GM19043 (cell line): ENCODE measurements at regions not wholly inside any gene's neighbourhood (a gene's known extent, or its start where the extent isn't known, plus 50 kb on each side); places are given as distances from the start of the nearest gene placed in this dataset.
"Not testable (repeated sequence)": the region's sequence is repeated elsewhere in the genome, so short reads cannot be mapped to it uniquely, and the experiment has no call there.

Experiments
- ATAC-seq: cut with Tn5 transposase; IDR thresholded peaks from one replicate; pipeline ENCODE4 v1.9.1; 2021; ENCODE audit warnings: low read depth; ENCODE audit not compliant: unreplicated experiment

GRCh38 chr5:63388188-63388587 lies 574.1 kb downstream of the HTR1A start:
- not testable (repeated sequence) for ATAC-seq

- no peak for ATAC-seq
Observed at GRCh38 chr5:63375851-63376250, 586.4 kb downstream of the HTR1A start.

- no peak for ATAC-seq
Observed at GRCh38 chr5:63374085-63374484, 588.2 kb downstream of the HTR1A start.

DNA sequence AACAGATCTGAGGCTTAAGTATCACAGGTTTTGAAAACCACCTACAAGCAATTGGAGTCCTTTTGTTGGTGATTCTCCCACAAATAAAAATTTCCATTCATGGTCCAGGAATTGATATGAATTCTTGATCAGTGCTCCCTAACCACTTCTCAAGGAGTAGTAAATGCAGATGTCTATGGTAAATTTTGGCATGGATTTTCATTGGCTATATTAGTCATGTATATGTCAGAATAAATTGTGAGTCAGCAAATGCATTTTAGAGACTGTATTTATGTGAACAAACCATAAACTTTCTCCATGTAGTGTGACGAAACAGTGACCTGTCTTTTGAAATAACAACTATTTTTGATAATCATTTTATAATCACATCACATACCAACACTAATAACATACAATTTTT lies 611.1 kb downstream of the HTR1A start:
- ATAC-seq, result no peak

DNA sequence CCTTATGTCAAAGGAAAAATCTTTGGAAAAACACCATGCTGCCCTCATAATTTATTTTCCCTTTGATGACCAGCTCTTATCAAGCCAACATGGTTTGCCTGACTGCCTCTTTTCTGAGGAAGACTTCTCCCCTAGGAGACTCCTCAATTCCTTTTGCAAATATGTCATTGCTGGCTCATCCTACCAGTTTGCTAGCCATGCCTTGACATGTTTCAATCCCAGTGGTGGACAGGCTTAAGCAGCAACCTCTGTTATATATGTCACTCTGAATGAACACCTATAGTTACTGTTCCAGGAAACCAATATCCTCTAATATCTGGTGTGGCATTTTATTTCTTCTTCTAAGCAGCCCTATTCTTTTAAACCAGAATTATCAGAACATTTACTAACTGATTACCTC lies 615.8 kb downstream of the HTR1A start:
- no peak for ATAC-seq

GRCh38 chr5:63341442-63341841 lies 620.8 kb downstream of the HTR1A start:
- ATAC-seq, result no peak

DNA sequence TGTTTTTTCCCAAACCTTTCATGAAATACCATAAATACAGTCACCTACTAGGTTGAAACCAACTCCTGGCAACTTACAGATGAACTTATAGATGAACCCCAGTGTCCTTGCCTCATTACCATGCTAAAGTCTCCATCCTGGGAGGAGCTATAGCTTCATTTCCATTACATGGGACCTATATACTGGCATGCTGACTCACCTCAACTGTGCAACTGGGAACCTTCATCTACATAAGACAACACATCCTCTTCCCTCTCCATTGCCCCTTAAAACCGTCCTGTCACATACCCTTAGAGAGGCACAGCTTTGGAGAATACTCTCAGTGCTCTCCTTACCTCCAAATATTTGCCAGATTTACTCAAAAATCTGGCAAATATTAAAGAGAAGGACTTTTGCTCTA lies 638.3 kb downstream of the HTR1A start:
- ATAC-seq, result no peak

DNA sequence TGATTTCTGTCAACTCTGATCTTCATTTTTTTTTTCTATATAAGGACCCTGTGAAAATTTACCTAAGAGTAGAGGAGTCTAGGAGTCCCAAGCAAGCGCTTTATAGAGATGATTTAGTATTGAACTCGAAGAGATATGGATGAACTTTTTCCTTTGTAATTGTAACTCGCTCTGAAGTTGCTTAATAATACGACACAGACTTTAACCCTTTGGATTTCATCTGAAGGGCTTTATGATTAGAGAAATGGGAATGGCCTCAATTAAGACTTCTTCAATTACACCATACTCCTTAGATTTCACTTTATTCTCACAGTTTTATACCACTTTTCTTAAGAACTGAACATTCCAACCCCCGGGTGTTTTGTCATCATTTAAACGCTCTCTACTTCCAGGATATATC lies 647.7 kb downstream of the HTR1A start:
- ATAC-seq, result no peak

- ATAC-seq, result no peak
Observed at GRCh38 chr5:63310644-63311043, 651.6 kb downstream of the HTR1A start.

DNA sequence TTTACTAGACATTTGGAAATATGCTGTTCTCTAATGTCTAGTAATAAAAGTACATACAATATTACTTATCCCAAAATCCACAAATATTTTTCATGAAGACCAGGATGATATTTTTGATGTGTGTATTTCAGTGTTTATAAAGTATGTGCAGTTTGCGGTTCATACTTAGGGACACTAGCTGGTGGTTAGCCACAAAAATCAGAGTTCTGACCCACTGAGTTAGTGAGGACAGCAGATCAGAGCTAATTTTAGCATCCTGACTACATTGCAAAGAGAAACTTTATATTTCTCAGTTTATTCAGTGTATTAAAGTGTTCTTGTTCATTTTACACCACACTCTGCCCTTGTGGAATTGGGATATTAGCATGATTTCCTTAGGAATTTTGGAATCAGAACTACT lies 655.3 kb downstream of the HTR1A start:
- ATAC-seq, result no peak

GRCh38 chr5:63293317-63293716 lies 668.9 kb downstream of the HTR1A start:
- ATAC-seq, result no peak

DNA sequence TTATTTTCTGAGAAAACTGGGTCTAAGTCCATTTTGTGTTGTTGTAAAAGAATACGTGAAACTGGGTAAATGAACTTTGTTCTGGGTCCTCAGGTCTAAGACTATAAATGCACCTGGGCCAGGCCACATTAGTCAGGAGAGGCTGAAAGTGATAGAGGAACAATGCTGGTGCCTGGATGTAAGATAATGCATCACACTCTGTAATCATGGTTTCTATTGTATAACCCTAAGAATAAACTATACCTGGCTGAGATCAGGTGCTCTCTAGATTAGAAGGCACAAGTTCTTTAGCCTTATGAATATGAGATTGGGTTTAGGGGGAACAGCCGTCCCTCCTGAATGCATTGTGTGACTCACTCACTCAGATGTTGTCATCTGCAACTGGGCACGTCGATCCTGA lies 675.5 kb downstream of the HTR1A start:
- ATAC-seq, result no peak

- ATAC-seq, result no peak
Observed at GRCh38 chr5:63263411-63263810, 684.8 kb downstream of the LRRC70 start.

DNA sequence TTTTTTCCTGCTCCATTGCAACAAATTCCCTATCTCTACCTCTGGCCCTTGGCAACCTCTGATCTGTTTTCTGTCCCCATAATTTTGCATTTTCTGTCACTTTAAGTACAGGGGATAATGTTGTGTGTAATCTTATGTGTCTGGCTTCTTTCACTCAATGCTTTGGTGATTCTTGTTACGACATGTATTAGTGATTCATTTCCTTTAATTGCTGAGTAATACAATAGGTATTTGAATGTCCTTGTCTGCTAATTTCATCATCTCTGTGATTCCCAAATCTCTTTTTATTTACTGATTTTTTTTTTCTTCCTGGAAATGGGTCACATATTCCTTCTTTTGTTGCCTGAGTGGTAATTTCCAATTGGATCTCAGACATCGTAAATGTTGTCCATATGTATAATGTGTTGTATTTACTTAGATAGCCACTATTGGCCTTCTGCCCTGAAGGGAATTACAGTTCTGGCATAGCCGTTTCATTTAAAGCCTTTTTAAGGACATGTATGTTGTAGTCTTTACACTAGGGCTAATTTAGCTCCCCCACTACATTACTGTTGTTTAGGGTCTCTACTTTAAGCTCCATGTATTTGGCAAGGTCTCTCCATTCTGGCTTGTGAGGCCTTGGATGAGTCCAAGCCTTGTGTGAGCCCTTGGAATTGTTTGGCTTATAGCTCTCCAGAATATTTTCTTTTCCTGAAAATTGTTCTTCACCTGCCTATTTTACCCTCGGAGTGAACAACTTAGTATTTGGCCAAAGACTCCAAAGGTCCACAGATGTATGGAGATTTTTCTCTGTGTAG lies 683.8 kb downstream of the LRRC70 start:
- no peak for ATAC-seq

- ATAC-seq, result no peak
Observed at GRCh38 chr5:63261695-63262094, 683.1 kb downstream of the LRRC70 start.

- no peak for ATAC-seq
Observed at GRCh38 chr5:63255594-63255993, 677.0 kb downstream of the LRRC70 start.

GRCh38 chr5:63250939-63251338 lies 672.3 kb downstream of the LRRC70 start:
- no peak for ATAC-seq

- no peak for ATAC-seq
Observed at GRCh38 chr5:63249960-63250359, 671.3 kb downstream of the LRRC70 start.

GRCh38 chr5:63247651-63248050 lies 669.0 kb downstream of the LRRC70 start:
- ATAC-seq, result no peak

- ATAC-seq, result no peak
Observed at GRCh38 chr5:63245271-63245670, 666.7 kb downstream of the LRRC70 start.

DNA sequence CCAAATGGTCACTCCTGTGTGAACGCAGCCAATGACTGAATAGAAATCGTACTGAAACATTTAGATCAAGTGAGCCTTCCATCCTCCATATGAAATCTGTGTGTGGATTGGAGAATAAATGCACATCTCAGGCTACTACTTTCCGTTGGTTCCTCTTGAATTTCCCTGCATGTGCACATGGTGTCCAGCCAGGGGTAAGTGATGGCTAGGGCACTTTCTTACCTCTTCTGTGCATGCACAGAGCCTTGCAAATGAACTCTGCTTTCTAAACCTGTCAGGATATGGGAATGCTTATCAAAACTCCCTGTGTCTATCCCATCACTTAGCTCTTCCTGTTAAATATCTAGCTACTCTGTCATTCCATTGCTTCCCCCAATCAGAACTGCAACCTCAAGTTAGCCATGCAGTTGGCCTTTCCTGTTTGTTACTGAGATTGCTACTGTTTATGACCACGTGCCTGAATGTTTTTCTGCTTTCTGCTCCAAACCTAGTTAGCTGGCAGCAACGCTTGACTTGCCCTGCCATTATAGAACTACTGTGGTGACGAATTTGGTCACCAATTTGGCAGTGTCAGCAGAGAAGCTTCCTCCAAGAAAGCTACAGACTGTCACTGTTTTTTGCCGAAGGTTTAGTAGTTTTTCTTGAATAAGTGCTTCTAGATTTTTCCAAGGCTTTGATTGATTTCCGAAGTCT lies 661.6 kb downstream of the LRRC70 start:
- no peak for ATAC-seq

GRCh38 chr5:63233911-63234310 lies 655.3 kb downstream of the LRRC70 start:
- ATAC-seq, result no peak
